ENCODE measurements at regions not wholly inside any gene's neighbourhood (a gene's known extent, or its start where the extent isn't known, plus 50 kb on each side); places are given as distances from the start of the nearest gene placed in this dataset.

GRCh38 chr20:10832141-10832540 is 158.3 kb upstream of the JAG1 start:
- ChIA-PET POLR2A (no interaction called here), CTCF (no interaction called here), RAD21 (ENCODE audit: low non-redundant PET in 1 of 2, low total read pairs in 2 of 2, uncharacterized antibody in 2 of 2, unreplicated experiment in 2 of 2) (no interaction called here)
- Histone ChIP-seq H3K27me3 (ENCODE audit: insufficient read depth, low read length) (no peaks in the 10 kb centered on the region), H3K4me3 (replicated peaks in 1 of 2; ENCODE audit: low read depth in 1 of 2, low read length in 2 of 2) (no peak overlapping the region), H3K9me3 (ENCODE audit: control insufficient read depth in 1 of 2, insufficient read depth in 1 of 2, low read depth in 1 of 2, low read length in 2 of 2) (no peaks in the 10 kb centered on the region), H2AFZ (ENCODE audit: low read depth, low read length, poor library complexity, severe bottlenecking) (no peak overlapping the region), H3K27ac (ENCODE audit: low read depth, low read length) (no peak overlapping the region), H3K4me2 (ENCODE audit: low read length) (no peak overlapping the region), H3K9me2 (ENCODE audit: insufficient read depth) (no peaks in the 10 kb centered on the region), H3K4me1 (ENCODE audit: control insufficient read depth in 1 of 2, insufficient read depth in 2 of 2, low read length in 2 of 2) (no peaks in the 10 kb centered on the region), H3K9ac (ENCODE audit: low read length) (no peak overlapping the region), H3K79me2 (ENCODE audit: insufficient read depth, low read length) (no peaks in the 10 kb centered on the region), H3K36me3 (ENCODE audit: control insufficient read depth in 1 of 2, insufficient read depth in 2 of 2, low read length in 2 of 2) (no peaks in the 10 kb centered on the region), H4K20me1 (ENCODE audit: insufficient read depth) (no peaks in the 10 kb centered on the region)
- BruUV-seq (replicated peaks): no TSS peak
- ATAC-seq (no peak), DNase-seq (ENCODE audit: low read depth, low spot score) (no peak)
- TF ChIP-seq EZH2phosphoT487 (IDR thresholded peaks at IDR 0.05; ENCODE audit: borderline replicate concordance) (no peak), CEBPB (IDR thresholded peaks at IDR 0.05; ENCODE audit: low read depth) (no peak), CBX3 (IDR thresholded peaks at IDR 0.05; ENCODE audit: low read depth) (no peak), POLR2AphosphoS5 (IDR thresholded peaks at IDR 0.05; ENCODE audit: low read depth, low read length) (no peak), RAD21 (IDR thresholded peaks at IDR 0.05; ENCODE audit: low read depth) (no peak), ZNF274 (IDR thresholded peaks at IDR 0.05; ENCODE audit: low read depth, low read length) (no peak), POLR2A (IDR thresholded peaks at IDR 0.05; ENCODE audit: borderline replicate concordance, extremely low read depth, insufficient read depth, insufficient read length) (no peak), EGR1 (IDR thresholded peaks at IDR 0.05; ENCODE audit: low read depth) (no peak)
- intact Hi-C loops (cut with micrococcal nuclease): no loop called here

- POLR2A ChIA-PET: no interaction called here
- H2AFZ ChIP-seq (ENCODE audit: low read depth, low read length, poor library complexity, severe bottlenecking): no peak overlapping the region
- H3K9ac ChIP-seq (ENCODE audit: low read length): no peak overlapping the region
- DNase-seq (ENCODE audit: low read depth, low spot score) (no peak), ATAC-seq (no peak)
- CTCF ChIA-PET: no interaction called here
- no peak overlapping the region for H3K27ac ChIP-seq (ENCODE audit: low read depth, low read length)
- no peak overlapping the region for H3K4me2 ChIP-seq (ENCODE audit: low read length)
- no peaks in the 10 kb centered on the region for H3K36me3 ChIP-seq (ENCODE audit: control insufficient read depth in 1 of 2, insufficient read depth in 2 of 2, low read length in 2 of 2)
- RAD21 ChIA-PET (ENCODE audit: low non-redundant PET in 1 of 2, low total read pairs in 2 of 2, uncharacterized antibody in 2 of 2, unreplicated experiment in 2 of 2): no interaction called here
- intact Hi-C loops (cut with micrococcal nuclease): no loop called here
- H3K79me2 ChIP-seq (ENCODE audit: insufficient read depth, low read length): no peaks in the 10 kb centered on the region
- no peaks in the 10 kb centered on the region for H3K27me3 ChIP-seq (ENCODE audit: insufficient read depth, low read length)
- no TSS peak for BruUV-seq (replicated peaks)
- H4K20me1 ChIP-seq (ENCODE audit: insufficient read depth): no peaks in the 10 kb centered on the region
- no peaks in the 10 kb centered on the region for H3K4me1 ChIP-seq (ENCODE audit: control insufficient read depth in 1 of 2, insufficient read depth in 2 of 2, low read length in 2 of 2)
- no peaks in the 10 kb centered on the region for H3K9me2 ChIP-seq (ENCODE audit: insufficient read depth)
- H3K4me3 ChIP-seq (replicated peaks in 1 of 2; ENCODE audit: low read depth in 1 of 2, low read length in 2 of 2): no peak overlapping the region
- peaks cover 0 to 7% of the 10 kb centered on the region in 2 experiments; a peak in 2 of 4 replicates for H3K9me3 ChIP-seq (ENCODE audit: control insufficient read depth in 1 of 2, insufficient read depth in 1 of 2, low read depth in 1 of 2, low read length in 2 of 2)
- TF ChIP-seq EZH2 (IDR thresholded peaks at IDR 0.05): no peak
- TF ChIP-seq YY1 (IDR thresholded peaks at IDR 0.05; ENCODE audit: extremely low read depth, insufficient replicate concordance, low read depth, low read length): no peak
- no peak for TF ChIP-seq EGR1 (IDR thresholded peaks at IDR 0.05; ENCODE audit: low read depth)
- no peak for TF ChIP-seq ZFX (IDR thresholded peaks at IDR 0.05)
- no peak for TF ChIP-seq SRF (IDR thresholded peaks at IDR 0.05; ENCODE audit: low read depth)
- no peak for TF ChIP-seq RAD21 (IDR thresholded peaks at IDR 0.05; ENCODE audit: low read depth)
- no peak for TF ChIP-seq CTCF (IDR thresholded peaks at IDR 0.05 in 2 of 3, conservative IDR thresholded peaks at IDR 0.05 in 1 of 3; ENCODE audit: borderline replicate concordance in 1 of 3, insufficient read depth in 1 of 3, low read depth in 2 of 3, low read length in 2 of 3)
- TF ChIP-seq FOSL1 (IDR thresholded peaks at IDR 0.05; ENCODE audit: low read depth): no peak
- no peak for TF ChIP-seq ZBTB33 (IDR thresholded peaks at IDR 0.05; ENCODE audit: extremely low read depth, insufficient replicate concordance, low read length)
- no peak for TF ChIP-seq ELF1 (IDR thresholded peaks at IDR 0.05; ENCODE audit: borderline replicate concordance, low read depth)
- no peak for TF ChIP-seq JUND (IDR thresholded peaks at IDR 0.05)
- no peak for TF ChIP-seq EZH2phosphoT487 (IDR thresholded peaks at IDR 0.05; ENCODE audit: borderline replicate concordance)
- no peak for TF ChIP-seq SP1 (IDR thresholded peaks at IDR 0.05; ENCODE audit: low read depth)
Observed at GRCh38 chr20:10837901-10838300, 164.1 kb upstream of the JAG1 start.
